ENCODE measurements at regions not wholly inside any gene's neighbourhood (a gene's known extent, or its start where the extent isn't known, plus 50 kb on each side); places are given as distances from the start of the nearest gene placed in this dataset.

DNA sequence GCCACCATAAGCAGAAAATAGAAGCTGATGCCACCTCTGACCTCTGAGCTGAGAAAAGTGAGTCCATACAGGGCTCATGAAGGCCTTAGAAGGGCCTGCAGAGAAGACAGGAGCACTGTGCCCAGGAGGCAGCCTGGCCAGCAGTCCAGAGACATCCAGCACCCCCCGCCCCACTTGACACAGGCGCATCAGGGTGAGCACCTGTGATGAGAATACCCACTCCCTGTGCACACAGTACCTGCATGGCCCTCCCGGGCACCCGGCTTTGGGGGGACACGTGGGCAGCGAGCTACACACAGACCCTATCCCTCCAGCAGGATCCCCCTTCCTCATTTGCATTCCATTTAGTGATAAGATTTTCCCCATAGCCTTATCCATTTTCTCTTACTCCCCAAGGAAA lies 63.6 kb upstream of the NSMCE3 start:
- Histone ChIP-seq H3K4me1 (ENCODE audit: control insufficient read depth in 1 of 2, insufficient read depth in 1 of 2, low read depth in 1 of 2, low read length in 1 of 2) (no peaks in the 10 kb centered on the region), H3K9me3 (no peaks in the 10 kb centered on the region), H3K4me3 (ENCODE audit: low read depth in 1 of 2, low read length in 1 of 2) (no peak overlapping the region), H3K27me3 (no peaks in the 10 kb centered on the region), H3K27ac (no peak overlapping the region), H3K36me3 (no peaks in the 10 kb centered on the region)
- TF ChIP-seq, protein P1, sequence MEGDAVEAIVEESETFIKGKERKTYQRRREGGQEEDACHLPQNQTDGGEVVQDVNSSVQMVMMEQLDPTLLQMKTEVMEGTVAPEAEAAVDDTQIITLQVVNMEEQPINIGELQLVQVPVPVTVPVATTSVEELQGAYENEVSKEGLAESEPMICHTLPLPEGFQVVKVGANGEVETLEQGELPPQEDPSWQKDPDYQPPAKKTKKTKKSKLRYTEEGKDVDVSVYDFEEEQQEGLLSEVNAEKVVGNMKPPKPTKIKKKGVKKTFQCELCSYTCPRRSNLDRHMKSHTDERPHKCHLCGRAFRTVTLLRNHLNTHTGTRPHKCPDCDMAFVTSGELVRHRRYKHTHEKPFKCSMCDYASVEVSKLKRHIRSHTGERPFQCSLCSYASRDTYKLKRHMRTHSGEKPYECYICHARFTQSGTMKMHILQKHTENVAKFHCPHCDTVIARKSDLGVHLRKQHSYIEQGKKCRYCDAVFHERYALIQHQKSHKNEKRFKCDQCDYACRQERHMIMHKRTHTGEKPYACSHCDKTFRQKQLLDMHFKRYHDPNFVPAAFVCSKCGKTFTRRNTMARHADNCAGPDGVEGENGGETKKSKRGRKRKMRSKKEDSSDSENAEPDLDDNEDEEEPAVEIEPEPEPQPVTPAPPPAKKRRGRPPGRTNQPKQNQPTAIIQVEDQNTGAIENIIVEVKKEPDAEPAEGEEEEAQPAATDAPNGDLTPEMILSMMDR (IDR thresholded peaks at IDR 0.05): no peak

DNA sequence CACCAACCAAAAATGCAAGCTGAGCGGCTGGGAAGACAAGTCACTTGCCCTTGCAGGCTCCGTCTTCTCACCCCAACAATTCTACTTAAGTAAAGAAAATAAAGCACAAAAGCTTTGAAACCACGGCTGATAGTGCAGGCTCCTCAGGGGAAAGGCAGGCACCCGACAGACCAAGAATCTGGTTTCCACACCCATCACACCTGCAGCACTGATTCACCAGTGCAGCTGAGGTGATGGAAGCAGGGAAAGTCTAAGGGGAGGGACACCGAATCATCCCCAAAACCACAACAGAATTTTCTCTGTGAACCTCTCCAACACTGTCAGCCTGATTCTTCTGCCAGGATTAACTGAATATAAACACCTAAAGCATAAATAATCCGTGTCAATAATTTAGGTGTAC lies 62.0 kb upstream of the NSMCE3 start:
- Histone ChIP-seq H3K9me3 (no peaks in the 10 kb centered on the region), H3K4me3 (ENCODE audit: low read depth in 1 of 2, low read length in 1 of 2) (no peak overlapping the region), H3K36me3 (no peaks in the 10 kb centered on the region), H3K27me3 (no peaks in the 10 kb centered on the region), H3K27ac (no peak overlapping the region), H3K4me1 (ENCODE audit: control insufficient read depth in 1 of 2, insufficient read depth in 1 of 2, low read depth in 1 of 2, low read length in 1 of 2) (no peaks in the 10 kb centered on the region)
- TF ChIP-seq, protein P1 (IDR thresholded peaks at IDR 0.05): no peak

DNA sequence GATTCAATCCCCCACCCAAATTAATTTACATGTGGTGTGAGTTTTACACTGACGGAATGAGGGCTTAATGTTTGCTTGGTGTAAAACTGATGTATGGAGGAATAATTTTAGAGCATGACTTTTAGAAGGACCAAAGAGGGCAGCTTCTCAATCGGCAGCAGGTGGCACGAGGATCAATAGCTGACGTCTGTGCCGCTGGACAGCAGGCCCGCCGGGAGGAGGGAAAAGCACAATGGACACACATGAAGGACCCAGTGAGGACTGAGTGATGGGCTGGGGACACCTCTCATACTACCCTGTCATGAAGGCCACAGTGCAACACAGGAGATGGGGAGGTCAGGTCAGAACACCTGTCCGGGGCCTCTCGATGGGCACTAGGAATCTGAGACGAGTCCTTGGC lies 61.4 kb upstream of the NSMCE3 start:
- no peak overlapping the region for H3K4me3 ChIP-seq (ENCODE audit: low read depth in 1 of 2, low read length in 1 of 2)
- H3K27me3 ChIP-seq: no peaks in the 10 kb centered on the region
- TF ChIP-seq, protein P1 (IDR thresholded peaks at IDR 0.05): no peak
- H3K27ac ChIP-seq: no peak overlapping the region
- H3K9me3 ChIP-seq: no peaks in the 10 kb centered on the region
- H3K36me3 ChIP-seq: no peaks in the 10 kb centered on the region
- no peaks in the 10 kb centered on the region for H3K4me1 ChIP-seq (ENCODE audit: control insufficient read depth in 1 of 2, insufficient read depth in 1 of 2, low read depth in 1 of 2, low read length in 1 of 2)

DNA sequence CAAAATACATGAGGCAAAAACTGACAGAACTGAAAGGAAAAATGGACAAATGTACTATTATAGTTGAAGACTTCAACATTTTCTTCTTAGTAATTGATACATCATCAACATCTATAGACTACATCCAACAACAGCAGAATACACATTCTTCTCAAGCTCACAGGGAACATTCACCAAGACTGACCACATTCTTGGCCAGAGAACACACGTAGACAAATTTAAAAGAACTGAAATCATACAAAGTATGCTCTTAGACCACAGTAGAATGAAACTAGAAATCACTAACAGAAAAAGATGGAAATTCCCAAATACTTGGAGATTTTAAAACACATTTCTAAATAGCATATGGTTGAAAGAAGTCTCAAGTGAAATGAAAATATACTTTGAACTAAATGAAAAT lies 55.1 kb upstream of the NSMCE3 start:
- Histone ChIP-seq H3K4me3 (ENCODE audit: low read depth in 1 of 2, low read length in 1 of 2) (no peak overlapping the region), H3K9me3 (no peaks in the 10 kb centered on the region), H3K4me1 (ENCODE audit: control insufficient read depth in 1 of 2, insufficient read depth in 1 of 2, low read depth in 1 of 2, low read length in 1 of 2) (no peaks in the 10 kb centered on the region), H3K27me3 (no peaks in the 10 kb centered on the region), H3K36me3 (no peaks in the 10 kb centered on the region), H3K27ac (no peak overlapping the region)
- TF ChIP-seq, protein P1 (IDR thresholded peaks at IDR 0.05): no peak

DNA sequence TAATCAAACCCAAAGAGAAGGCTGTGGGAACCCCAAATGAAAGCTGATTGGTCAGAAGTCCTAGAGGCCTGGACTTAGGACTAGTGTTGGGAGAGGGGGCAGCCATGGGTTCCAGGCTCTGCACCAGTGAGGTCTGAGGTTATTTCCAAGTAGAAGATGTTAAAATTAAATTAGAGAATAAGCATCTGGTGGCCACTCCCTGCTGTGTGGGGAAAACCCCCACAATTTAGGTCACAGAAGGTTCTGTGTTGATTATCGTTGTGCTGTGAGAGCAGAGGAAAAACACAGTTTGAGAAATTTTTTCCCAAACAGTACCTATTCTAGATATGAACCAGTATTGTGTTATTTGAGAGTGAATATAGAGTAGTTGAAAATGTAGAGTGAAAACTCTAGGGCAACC lies 53.9 kb upstream of the NSMCE3 start:
- no peaks in the 10 kb centered on the region for H3K27me3 ChIP-seq
- H3K36me3 ChIP-seq: no peaks in the 10 kb centered on the region
- H3K4me1 ChIP-seq (ENCODE audit: control insufficient read depth in 1 of 2, insufficient read depth in 1 of 2, low read depth in 1 of 2, low read length in 1 of 2): no peaks in the 10 kb centered on the region
- H3K9me3 ChIP-seq: no peaks in the 10 kb centered on the region
- no peak overlapping the region for H3K27ac ChIP-seq
- TF ChIP-seq, protein P1 (IDR thresholded peaks at IDR 0.05): no peak
- no peak overlapping the region for H3K4me3 ChIP-seq (ENCODE audit: low read depth in 1 of 2, low read length in 1 of 2)

DNA sequence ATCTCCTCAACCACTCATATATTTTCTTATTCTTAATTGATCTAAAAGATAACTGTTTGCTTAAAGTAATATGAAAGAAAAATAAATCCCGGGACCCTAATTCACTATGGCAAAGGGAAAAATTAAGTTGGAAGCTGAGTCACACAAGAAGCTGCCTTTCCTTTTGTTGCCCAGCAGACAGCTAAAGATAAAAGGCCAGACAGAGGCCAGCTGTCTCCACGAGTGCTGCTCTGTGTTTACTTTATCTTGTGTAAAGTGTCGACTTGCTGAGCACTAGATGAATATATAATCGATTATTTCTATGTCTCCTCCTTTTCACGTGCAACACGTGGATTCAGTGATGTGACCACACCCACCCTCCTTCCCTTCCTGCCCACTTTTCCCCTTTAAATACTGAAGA lies 52.8 kb upstream of the NSMCE3 start:
- no peak overlapping the region for H3K4me3 ChIP-seq (ENCODE audit: low read depth in 1 of 2, low read length in 1 of 2)
- no peaks in the 10 kb centered on the region for H3K36me3 ChIP-seq
- TF ChIP-seq, protein P1 (IDR thresholded peaks at IDR 0.05): no peak
- H3K9me3 ChIP-seq: no peaks in the 10 kb centered on the region
- no peaks in the 10 kb centered on the region for H3K4me1 ChIP-seq (ENCODE audit: control insufficient read depth in 1 of 2, insufficient read depth in 1 of 2, low read depth in 1 of 2, low read length in 1 of 2)
- no peaks in the 10 kb centered on the region for H3K27me3 ChIP-seq
- no peak overlapping the region for H3K27ac ChIP-seq

Measured in neutrophil (primary cell).